ENCODE measurements at regions not wholly inside any gene's neighbourhood (a gene's known extent, or its start where the extent isn't known, plus 50 kb on each side); places are given as distances from the start of the nearest gene placed in this dataset.

GRCh38 chr9:16221822-16222547 is 648.5 kb downstream of the BNC2 start:
- TF ChIP-seq POLR2A (IDR thresholded peaks at IDR 0.05) = no peak
- TF ChIP-seq CTCF (IDR thresholded peaks at IDR 0.05) = no peak

All from adrenal gland (tissue), 5 donors.